ENCODE measurements at regions not wholly inside any gene's neighbourhood (a gene's known extent, or its start where the extent isn't known, plus 50 kb on each side); places are given as distances from the start of the nearest gene placed in this dataset.

DNA sequence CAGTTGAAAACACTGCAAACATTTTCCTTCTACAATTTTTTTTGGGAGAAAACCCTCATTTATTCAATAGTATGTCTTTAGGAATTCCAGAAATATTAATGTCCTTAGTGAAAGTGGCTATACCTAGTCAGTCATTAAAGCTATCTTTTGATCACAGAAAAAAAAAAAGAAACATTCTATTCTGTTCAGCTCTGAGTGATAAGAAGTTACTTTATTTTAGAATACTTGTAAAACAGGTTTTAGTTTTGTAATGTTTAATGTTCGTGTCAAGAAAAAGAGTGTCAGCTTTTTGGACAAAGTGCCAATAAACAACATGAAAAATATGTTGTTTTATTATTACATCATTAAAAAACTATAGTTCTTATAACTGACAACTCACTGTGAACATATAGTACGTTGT, 240.4 kb downstream of the OGFRL1 start:
- Mint-ChIP-seq H3K4me3 (no peak overlapping the region), H3K27ac (no peak overlapping the region), H3K36me3 (no peaks in the 10 kb centered on the region), H3K4me1 (no peaks in the 10 kb centered on the region), H3K27me3 (peaks cover 4% of the 10 kb centered on the region), H3K9me3 (no peaks in the 10 kb centered on the region)

GRCh38 chr6:71529769-71530168, 241.2 kb downstream of the OGFRL1 start:
- peaks cover 4% of the 10 kb centered on the region for H3K27me3 Mint-ChIP-seq
- no peak overlapping the region for H3K4me3 Mint-ChIP-seq
- H3K27ac Mint-ChIP-seq, result no peak overlapping the region
- H3K4me1 Mint-ChIP-seq, result no peaks in the 10 kb centered on the region
- no peaks in the 10 kb centered on the region for H3K9me3 Mint-ChIP-seq
- no peaks in the 10 kb centered on the region for H3K36me3 Mint-ChIP-seq

GRCh38 chr6:71531006-71531405, 242.4 kb downstream of the OGFRL1 start:
- H3K4me1 Mint-ChIP-seq, result no peaks in the 10 kb centered on the region
- no peak overlapping the region for H3K27ac Mint-ChIP-seq
- H3K27me3 Mint-ChIP-seq, result peaks cover 2% of the 10 kb centered on the region
- no peak overlapping the region for H3K4me3 Mint-ChIP-seq
- H3K9me3 Mint-ChIP-seq, result no peaks in the 10 kb centered on the region
- no peaks in the 10 kb centered on the region for H3K36me3 Mint-ChIP-seq

- Mint-ChIP-seq H3K27me3 (peaks cover 7% of the 10 kb centered on the region), H3K36me3 (no peaks in the 10 kb centered on the region), H3K4me1 (no peaks in the 10 kb centered on the region), H3K27ac (no peak overlapping the region), H3K9me3 (no peaks in the 10 kb centered on the region), H3K4me3 (no peak overlapping the region)
Observed at GRCh38 chr6:71531841-71532240, 243.2 kb downstream of the OGFRL1 start.

- H3K9me3 Mint-ChIP-seq, result no peaks in the 10 kb centered on the region
- peaks cover 7% of the 10 kb centered on the region for H3K27me3 Mint-ChIP-seq
- no peak overlapping the region for H3K4me3 Mint-ChIP-seq
- no peak overlapping the region for H3K27ac Mint-ChIP-seq
- no peaks in the 10 kb centered on the region for H3K36me3 Mint-ChIP-seq
- no peaks in the 10 kb centered on the region for H3K4me1 Mint-ChIP-seq
Observed at GRCh38 chr6:71533939-71534379, 245.3 kb downstream of the OGFRL1 start.

- Mint-ChIP-seq H3K4me3 (no peak overlapping the region), H3K9me3 (no peaks in the 10 kb centered on the region), H3K4me1 (no peaks in the 10 kb centered on the region), H3K36me3 (no peaks in the 10 kb centered on the region), H3K27me3 (peaks cover 7% of the 10 kb centered on the region), H3K27ac (no peak overlapping the region)
Observed at GRCh38 chr6:71534921-71535320, 246.3 kb downstream of the OGFRL1 start.

GRCh38 chr6:71537717-71538116, 249.1 kb downstream of the OGFRL1 start:
- Mint-ChIP-seq H3K36me3 (no peaks in the 10 kb centered on the region), H3K9me3 (peaks cover 0 to 2% (median 0%) of the 10 kb centered on the region in 3 donors), H3K4me3 (no peak overlapping the region), H3K4me1 (peaks cover 0 to 2% (median 0%) of the 10 kb centered on the region in 3 donors), H3K27me3 (peaks cover 5% of the 10 kb centered on the region), H3K27ac (no peak overlapping the region)

DNA sequence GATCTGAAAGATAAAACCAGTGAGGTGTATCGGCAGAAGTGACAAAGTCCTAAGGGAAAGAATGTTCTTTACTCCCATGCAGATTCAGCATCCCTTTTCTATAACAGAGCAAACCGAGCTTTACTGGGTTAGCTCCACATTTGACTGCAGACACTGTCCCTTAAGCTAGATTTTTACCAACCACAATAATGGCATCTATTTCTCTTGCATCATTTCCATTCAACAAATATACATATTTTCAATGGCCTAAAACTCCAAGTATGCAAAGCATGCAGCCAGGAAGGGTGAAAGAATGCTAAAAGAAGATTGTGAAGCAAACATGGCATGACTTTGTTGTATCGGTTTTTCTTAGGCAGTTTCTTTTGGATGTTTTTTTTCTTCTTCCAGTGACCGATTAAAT, 255.4 kb downstream of the OGFRL1 start:
- H3K4me3 Mint-ChIP-seq, result no peak overlapping the region
- H3K9me3 Mint-ChIP-seq, result peaks cover 0 to 2% (median 0%) of the 10 kb centered on the region in 3 donors
- no peaks in the 10 kb centered on the region for H3K36me3 Mint-ChIP-seq
- H3K27ac Mint-ChIP-seq, result no peak overlapping the region
- no peaks in the 10 kb centered on the region for H3K27me3 Mint-ChIP-seq
- H3K4me1 Mint-ChIP-seq, result peaks cover 0 to 2% (median 0%) of the 10 kb centered on the region in 3 donors

GRCh38 chr6:71544906-71545305, 256.3 kb downstream of the OGFRL1 start:
- Mint-ChIP-seq H3K9me3 (peaks cover 0 to 2% (median 0%) of the 10 kb centered on the region in 3 donors), H3K36me3 (no peaks in the 10 kb centered on the region), H3K27ac (no peak overlapping the region), H3K4me1 (peaks cover 0 to 2% (median 0%) of the 10 kb centered on the region in 3 donors), H3K4me3 (no peak overlapping the region), H3K27me3 (no peaks in the 10 kb centered on the region)

GRCh38 chr6:71545905-71546304, 257.3 kb downstream of the OGFRL1 start:
- H3K27me3 Mint-ChIP-seq, result no peaks in the 10 kb centered on the region
- peaks cover 0 to 2% (median 0%) of the 10 kb centered on the region in 3 donors for H3K4me1 Mint-ChIP-seq
- H3K36me3 Mint-ChIP-seq, result no peaks in the 10 kb centered on the region
- H3K4me3 Mint-ChIP-seq, result no peak overlapping the region
- H3K9me3 Mint-ChIP-seq, result no peaks in the 10 kb centered on the region
- H3K27ac Mint-ChIP-seq, result no peak overlapping the region

- Mint-ChIP-seq H3K4me3 (no peak overlapping the region), H3K27me3 (peaks cover 2% of the 10 kb centered on the region), H3K27ac (no peak overlapping the region), H3K9me3 (peaks cover 7 to 14% (median 7%) of the 10 kb centered on the region in 3 donors), H3K4me1 (no peaks in the 10 kb centered on the region), H3K36me3 (peaks cover 2% of the 10 kb centered on the region)
Observed at GRCh38 chr6:71551798-71552197, 263.2 kb downstream of the OGFRL1 start.

DNA sequence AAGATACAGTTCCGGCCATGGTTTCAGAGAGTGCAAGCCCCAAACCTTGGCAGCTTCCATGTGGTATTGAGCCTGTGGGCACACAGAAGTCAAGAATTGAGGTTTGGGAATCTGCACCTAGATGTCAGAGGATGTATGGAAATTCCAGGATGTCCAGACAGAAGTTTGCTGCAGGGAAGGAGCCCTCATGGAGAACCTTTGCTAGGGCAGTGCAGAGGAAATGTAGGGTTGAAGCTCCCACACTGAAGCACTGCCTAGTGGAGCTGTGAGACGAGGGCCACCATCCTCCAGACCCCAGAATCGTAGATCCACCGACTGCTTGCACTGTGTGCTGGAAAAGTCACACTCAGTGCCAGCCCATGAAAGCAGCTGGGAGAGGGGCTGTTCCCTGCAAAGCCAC, 267.5 kb downstream of the OGFRL1 start:
- peaks cover 12 to 33% (median 29%) of the 10 kb centered on the region in 3 donors for H3K9me3 Mint-ChIP-seq

DNA sequence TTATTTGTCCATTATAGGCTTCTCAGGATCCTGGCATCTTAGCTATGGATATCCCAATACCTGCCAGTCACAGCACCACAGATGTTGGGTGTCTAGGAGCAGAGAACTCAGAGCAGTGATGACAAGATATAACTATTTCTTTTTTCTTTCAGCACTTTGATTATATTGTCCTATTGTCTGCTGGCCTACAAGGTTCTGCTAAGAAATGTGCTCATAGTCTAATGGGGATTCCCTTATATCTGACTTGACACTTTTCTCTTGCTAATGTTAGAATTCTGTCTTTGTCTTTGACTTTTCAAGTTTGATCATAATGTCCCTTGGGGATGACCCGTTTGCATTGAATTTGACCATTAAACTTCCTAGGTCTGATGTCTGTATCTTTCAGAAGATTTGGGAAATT, 270.4 kb downstream of the OGFRL1 start:
- Mint-ChIP-seq H3K4me1 (no peaks in the 10 kb centered on the region), H3K4me3 (no peak overlapping the region), H3K36me3 (no peaks in the 10 kb centered on the region), H3K9me3 (peaks cover 10 to 35% (median 28%) of the 10 kb centered on the region in 3 donors), H3K27me3 (peaks cover 3% of the 10 kb centered on the region), H3K27ac (peak overlapping the region in 1 of 3 donors; percentile 7)

More for the DNA sequence above, 267.5 kb downstream of the OGFRL1 start:
- H3K27ac Mint-ChIP-seq, result no peak overlapping the region
- no peak overlapping the region for H3K4me3 Mint-ChIP-seq
- peaks cover 2% of the 10 kb centered on the region for H3K27me3 Mint-ChIP-seq
- H3K36me3 Mint-ChIP-seq, result peaks cover 2% of the 10 kb centered on the region
- H3K4me1 Mint-ChIP-seq, result no peaks in the 10 kb centered on the region

DNA sequence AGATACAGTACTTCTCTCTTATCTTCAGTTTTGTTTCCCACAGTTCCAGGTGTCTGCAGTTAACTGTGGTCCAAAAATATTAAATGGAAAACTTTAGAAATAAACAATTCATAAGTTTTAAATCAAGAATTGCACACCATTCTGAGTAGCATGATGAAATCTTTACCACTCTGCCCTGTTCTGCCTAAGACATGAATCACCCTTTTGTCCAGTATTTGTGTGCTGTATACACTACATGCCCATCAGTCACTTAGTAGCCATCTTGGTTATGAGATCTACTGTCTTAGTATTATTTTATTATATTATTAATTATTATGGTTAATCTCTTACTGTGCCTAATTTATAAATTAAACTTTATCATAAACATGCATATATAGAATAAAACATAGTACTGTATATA, 279.0 kb downstream of the OGFRL1 start:
- Mint-ChIP-seq H3K27ac (no peak overlapping the region), H3K4me1 (no peaks in the 10 kb centered on the region), H3K36me3 (no peaks in the 10 kb centered on the region), H3K9me3 (peaks cover 0 to 4% (median 0%) of the 10 kb centered on the region in 3 donors), H3K27me3 (peaks cover 3% of the 10 kb centered on the region), H3K4me3 (no peak overlapping the region)

DNA sequence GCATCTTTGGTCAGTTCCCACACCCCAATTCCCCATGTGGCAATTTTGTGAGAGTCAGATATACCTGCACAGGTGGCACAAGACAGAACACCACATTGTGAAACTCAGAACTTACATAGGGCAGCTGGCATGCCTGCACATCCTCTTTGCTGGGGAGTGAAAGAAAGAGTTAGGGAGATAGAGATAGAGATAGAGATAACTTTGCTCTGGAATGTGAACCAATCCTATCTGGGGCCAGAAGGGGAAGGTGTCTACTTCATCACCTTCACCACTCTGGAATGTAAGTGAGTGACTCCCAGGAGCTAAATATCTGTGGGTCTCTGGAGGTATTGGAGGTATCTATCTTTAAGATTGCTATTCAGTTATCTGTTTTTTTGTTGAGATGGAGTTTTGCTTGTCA, 289.2 kb downstream of the OGFRL1 start:
- peaks cover 3% of the 10 kb centered on the region for H3K27me3 Mint-ChIP-seq
- no peaks in the 10 kb centered on the region for H3K4me1 Mint-ChIP-seq
- no peaks in the 10 kb centered on the region for H3K36me3 Mint-ChIP-seq

DNA sequence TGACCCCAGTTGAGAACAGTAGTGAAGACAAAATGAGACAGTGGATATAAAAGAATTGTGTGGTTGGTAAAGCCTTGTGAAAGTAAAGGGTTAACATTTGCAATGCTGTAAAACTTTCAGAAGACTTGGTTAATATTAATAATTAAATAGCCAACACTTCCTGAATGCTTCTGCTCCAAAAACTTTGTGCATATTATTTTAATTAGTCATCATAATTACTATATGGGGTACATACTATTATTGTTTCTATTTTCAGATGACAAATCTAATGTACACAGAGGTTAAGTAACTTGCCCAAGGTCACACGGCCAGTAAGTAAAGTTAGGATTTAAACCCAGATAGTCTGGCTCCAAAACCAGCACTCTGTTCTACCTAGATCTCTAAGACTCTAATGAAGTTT, 291.3 kb downstream of the OGFRL1 start:
- Mint-ChIP-seq H3K4me3 (no peak overlapping the region), H3K4me1 (no peaks in the 10 kb centered on the region)

More for the DNA sequence above, 289.2 kb downstream of the OGFRL1 start:
- Mint-ChIP-seq H3K27ac (no peak overlapping the region), H3K9me3 (no peaks in the 10 kb centered on the region), H3K4me3 (peak overlapping the region in 1 of 4 donors; percentile 2)

GRCh38 chr6:71582820-71583219, 294.2 kb downstream of the OGFRL1 start:
- Mint-ChIP-seq H3K9me3 (no peaks in the 10 kb centered on the region), H3K4me3 (no peak overlapping the region), H3K27me3 (no peaks in the 10 kb centered on the region), H3K27ac (no peak overlapping the region), H3K4me1 (no peaks in the 10 kb centered on the region), H3K36me3 (no peaks in the 10 kb centered on the region)

More for the DNA sequence above, 291.3 kb downstream of the OGFRL1 start:
- Mint-ChIP-seq H3K9me3 (no peaks in the 10 kb centered on the region), H3K36me3 (no peaks in the 10 kb centered on the region), H3K27ac (no peak overlapping the region), H3K27me3 (peaks cover 3% of the 10 kb centered on the region)
